ENCODE measurements at regions not wholly inside any gene's neighbourhood (a gene's known extent, or its start where the extent isn't known, plus 50 kb on each side); places are given as distances from the start of the nearest gene placed in this dataset.
"Not testable (repeated sequence)": the region's sequence is repeated elsewhere in the genome, so short reads cannot be mapped to it uniquely, and the experiment has no call there.

- DNase-seq (ENCODE audit: low read depth, low spot score): no peak
- H3K27ac ChIP-seq: peak overlapping the region; percentile 58
Observed at GRCh38 chr2:53087262-53087873, 680.2 kb upstream of the CHAC2 start.

- no peak for DNase-seq (ENCODE audit: low read depth, low spot score)
- H3K27ac ChIP-seq: no peak overlapping the region
Observed at GRCh38 chr2:53077413-53077812, 690.2 kb upstream of the CHAC2 start.

- no peak overlapping the region for H3K27ac ChIP-seq
- DNase-seq (ENCODE audit: low read depth, low spot score): no peak
Observed at GRCh38 chr2:53075760-53076159, 691.8 kb upstream of the CHAC2 start.

DNA sequence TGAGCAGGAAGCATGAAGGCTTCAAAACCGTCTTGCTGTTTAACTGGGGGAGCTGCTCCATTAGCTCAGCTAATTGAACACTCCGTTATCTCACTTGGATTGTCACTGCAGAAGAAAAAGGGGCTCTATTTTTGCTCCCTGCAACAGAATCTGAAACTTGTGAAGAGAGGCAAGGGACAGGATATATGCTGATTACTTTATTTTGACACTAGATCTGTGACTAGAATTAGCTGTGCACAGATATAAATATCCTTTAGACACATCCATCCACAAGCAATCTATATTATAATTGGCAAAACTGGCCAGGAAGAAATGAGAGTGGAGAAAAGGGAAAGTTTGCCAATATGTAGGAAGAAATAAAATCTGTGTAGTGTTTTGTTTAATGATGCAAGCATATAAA lies 700.1 kb upstream of the CHAC2 start:
- H3K27ac ChIP-seq: no peak overlapping the region
- no peak for DNase-seq (ENCODE audit: low read depth, low spot score)

DNA sequence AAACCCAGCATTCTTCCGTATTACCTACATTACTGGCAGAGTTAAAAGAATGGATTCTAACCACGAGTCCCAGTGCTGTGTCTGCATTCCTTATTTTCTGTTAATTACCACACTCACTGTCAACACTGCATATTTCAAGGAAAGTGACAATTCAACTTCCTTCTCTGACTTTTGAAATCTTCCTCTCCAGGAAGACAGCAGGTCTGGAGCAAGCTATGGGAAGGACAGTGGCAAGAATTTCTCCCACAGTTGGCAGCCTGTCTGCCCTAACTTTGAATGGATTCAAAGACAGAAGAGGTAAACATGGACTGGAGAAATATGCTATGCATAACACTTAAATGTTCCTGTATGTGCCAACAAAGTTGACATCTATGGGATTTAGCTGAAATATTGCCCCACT lies 700.5 kb upstream of the CHAC2 start:
- H3K27ac ChIP-seq: no peak overlapping the region
- DNase-seq (ENCODE audit: low read depth, low spot score): no peak

DNA sequence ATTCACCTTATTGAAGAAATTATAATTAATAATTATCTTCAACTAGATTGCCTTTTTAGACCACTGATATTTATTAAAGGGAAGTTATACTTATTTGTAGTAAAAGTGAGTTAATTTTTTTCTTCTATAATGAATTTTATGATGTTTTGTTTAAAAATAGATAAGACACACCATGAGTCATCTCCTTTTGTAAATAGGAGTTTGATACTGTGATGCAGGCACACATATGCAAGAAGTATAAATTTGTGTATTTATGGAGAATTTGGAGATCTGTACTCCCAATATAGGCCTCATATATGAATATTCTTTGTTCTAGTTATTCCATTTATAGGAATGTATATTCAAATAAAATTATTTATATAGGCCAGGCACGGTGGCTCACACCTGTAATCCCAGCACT lies 703.5 kb upstream of the CHAC2 start:
- no peak for DNase-seq (ENCODE audit: low read depth, low spot score)
- H3K27ac ChIP-seq: no peak overlapping the region

GRCh38 chr2:53058526-53058925 lies 709.1 kb upstream of the CHAC2 start:
- DNase-seq (ENCODE audit: low read depth, low spot score): peak; percentile 36
- H3K27ac ChIP-seq: peak overlapping the region; percentile 2

- H3K27ac ChIP-seq: no peak overlapping the region
- no peak for DNase-seq (ENCODE audit: low read depth, low spot score)
Observed at GRCh38 chr2:53053937-53054336, 713.7 kb upstream of the CHAC2 start.

DNA sequence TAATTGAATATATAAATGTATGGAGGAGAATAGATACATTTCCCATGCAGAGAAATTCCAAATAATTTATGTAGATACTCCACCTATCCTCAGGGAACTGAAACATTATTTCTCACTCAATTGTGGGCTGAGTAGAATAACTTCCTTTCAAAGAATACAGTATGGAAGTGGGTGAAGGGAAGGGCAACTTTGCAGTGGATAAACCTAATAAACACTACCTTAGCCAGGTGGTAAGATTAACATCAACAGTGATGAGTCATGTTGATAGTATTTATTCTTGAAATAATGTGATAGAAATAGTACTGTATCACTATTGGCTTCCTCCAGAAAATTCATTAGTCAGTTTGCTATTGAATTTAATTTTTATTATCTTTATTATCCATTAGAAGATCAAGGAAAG lies 716.4 kb upstream of the CHAC2 start:
- DNase-seq (ENCODE audit: low read depth, low spot score): no peak

DNA sequence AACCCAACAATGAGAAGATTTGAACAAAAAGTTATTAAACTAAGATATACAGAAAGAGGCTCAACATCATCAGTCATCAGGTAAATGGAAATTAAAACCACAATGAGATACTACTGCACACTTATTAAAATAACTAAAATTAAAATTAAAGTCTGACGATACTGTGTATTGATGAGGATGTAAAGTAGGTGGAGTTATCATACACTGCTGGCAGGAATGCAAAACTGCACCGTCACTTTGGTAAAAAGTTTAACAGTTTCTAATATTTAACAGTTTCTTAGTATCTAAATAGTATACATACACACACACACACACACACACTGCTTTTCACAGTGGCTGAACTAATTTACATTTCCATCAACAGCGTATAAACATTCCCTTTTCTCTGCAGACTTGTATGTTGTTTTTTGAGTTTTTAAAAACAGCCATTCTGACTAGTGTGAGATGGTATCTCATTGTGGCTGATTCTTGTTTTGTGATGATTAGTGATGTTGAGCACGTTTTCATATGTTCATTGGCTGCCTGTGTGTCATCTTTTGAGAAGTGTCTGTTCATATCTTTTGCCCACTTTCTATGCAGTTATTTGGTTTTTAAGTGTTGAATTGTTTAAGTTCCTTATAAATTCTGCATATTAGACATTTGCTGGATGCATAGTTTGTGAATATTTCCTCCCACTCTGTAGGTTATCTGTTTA lies 726.9 kb upstream of the CHAC2 start:
- H3K27ac ChIP-seq: no peak overlapping the region
- DNase-seq (ENCODE audit: low read depth, low spot score): no peak

More for the DNA sequence above, 716.4 kb upstream of the CHAC2 start:
- no peak overlapping the region for H3K27ac ChIP-seq

GRCh38 chr2:53036196-53036595 lies 731.4 kb upstream of the CHAC2 start:
- DNase-seq (ENCODE audit: low read depth, low spot score): no peak
- no peak overlapping the region for H3K27ac ChIP-seq

DNA sequence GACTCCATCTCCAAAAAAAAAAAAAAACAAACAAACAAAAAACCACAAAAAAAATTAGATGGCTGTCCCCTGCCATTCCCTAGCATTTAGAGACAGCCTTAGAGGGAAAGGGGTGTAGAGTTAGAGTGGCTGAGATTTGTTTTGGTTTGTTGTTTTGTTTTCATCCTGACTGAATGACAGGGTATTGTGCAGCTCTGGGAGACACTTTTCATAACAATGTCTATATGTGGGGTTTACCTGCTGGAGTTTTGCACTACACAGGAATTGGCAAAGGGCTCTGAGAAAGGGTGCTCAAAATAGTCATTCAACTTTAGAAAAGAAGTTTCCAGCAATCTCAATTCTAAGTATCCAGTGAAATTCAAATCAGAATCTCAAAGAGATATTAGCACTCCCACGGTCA lies 732.5 kb upstream of the CHAC2 start:
- H3K27ac ChIP-seq: no peak overlapping the region
- DNase-seq (ENCODE audit: low read depth, low spot score): no peak

GRCh38 chr2:53033411-53033810 lies 734.2 kb upstream of the CHAC2 start:
- H3K27ac ChIP-seq: no peak overlapping the region
- no peak for DNase-seq (ENCODE audit: low read depth, low spot score)

GRCh38 chr2:53028746-53029423 lies 738.7 kb upstream of the CHAC2 start:
- no peak overlapping the region for H3K27ac ChIP-seq
- no peak for DNase-seq (ENCODE audit: low read depth, low spot score)

- no peak overlapping the region for H3K27ac ChIP-seq
- DNase-seq (ENCODE audit: low read depth, low spot score): no peak
Observed at GRCh38 chr2:53028225-53028624, 739.4 kb upstream of the CHAC2 start.

DNA sequence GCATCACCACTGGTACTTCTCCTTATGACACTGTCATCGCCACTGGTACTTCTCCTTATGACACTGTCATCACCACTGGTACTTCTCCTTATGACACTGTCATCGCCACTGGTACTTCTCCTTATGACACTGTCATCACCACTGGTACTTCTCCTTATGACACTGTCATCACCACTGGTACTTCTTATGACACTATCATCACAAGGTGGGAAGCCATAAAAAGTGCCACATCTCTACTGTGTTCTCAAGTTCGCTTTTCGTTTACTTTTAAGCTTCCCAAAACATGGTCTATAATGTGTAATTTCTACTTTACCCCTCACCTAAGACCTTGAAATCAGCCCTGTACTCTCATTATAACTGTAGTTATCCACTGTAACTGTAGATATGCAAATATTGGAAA lies 745.4 kb upstream of the CHAC2 start:
- not testable (repeated sequence) for DNase-seq (ENCODE audit: low read depth, low spot score)

DNA sequence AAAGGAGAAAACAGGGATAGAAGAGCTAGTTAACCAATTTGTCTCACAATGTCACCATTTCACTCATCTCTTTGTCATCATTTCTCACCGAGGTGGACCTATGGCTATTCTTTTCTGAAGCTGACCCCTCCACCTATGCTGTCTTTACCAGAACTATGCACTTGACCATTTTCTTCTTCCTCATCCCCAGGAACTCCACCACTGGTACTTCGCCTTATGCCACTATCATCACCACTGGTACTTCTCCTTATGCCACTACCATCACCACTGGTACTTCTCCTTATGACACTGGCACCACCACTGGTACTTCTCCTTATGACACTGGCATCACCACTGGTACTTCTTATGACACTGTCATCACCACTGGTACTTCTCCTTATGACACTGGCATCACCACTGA lies 745.8 kb upstream of the CHAC2 start:
- DNase-seq (ENCODE audit: low read depth, low spot score): no peak
- no peak overlapping the region for H3K27ac ChIP-seq

More for the DNA sequence above, 745.4 kb upstream of the CHAC2 start:
- not testable (repeated sequence) for H3K27ac ChIP-seq

DNA sequence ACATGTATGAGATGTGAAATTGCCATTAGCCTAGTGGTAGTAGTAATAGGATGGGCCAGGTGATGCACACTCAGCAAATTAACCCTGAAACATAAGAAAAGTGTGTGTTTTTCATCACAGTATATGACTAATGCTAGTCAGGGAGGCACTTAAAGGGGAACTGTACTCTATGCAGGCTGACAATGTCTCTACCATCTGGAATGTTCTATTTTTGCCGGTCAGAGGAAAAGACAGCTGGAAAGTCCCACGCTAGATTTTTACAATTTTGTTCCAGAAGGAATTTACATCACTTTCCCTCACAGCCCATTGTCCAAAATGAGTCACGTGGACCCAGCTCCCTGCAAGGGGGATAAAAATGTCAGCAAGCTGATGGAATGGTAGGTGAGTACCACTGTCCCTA lies 746.3 kb upstream of the CHAC2 start:
- no peak for DNase-seq (ENCODE audit: low read depth, low spot score)
- no peak overlapping the region for H3K27ac ChIP-seq

DNA sequence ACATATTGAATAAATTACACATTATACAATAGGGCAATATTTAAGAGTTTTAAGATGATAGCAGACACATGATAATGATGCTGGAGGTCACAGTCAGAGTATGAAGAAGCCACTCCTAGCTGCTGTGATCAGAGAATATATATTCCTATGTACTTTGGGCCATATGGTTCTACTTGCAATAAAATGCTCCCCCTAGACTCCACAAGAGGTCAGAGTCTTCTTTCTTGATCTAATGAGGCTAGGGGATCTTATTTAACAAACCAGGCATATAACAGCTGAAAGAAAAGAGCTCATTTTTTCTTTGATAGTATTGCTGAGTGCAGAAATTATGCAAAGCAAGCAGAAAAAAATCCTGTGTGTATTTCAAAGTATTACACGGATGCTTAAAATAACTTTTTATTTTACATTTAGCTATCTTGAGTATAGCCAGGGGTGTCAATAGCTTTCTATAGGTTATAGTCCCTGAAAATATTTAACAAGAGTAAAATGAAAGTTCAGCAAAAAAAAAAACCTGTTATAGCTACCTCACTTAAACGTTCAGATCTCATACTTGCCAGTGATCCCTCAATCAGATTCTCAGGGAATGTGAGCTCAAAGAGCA lies 748.7 kb upstream of the CHAC2 start:
- no peak for DNase-seq (ENCODE audit: low read depth, low spot score)
- H3K27ac ChIP-seq: no peak overlapping the region

GRCh38 chr2:53006980-53007379 lies 760.6 kb upstream of the CHAC2 start:
- DNase-seq (ENCODE audit: low read depth, low spot score): no peak
- no peak overlapping the region for H3K27ac ChIP-seq

- no peak for DNase-seq (ENCODE audit: low read depth, low spot score)
- H3K27ac ChIP-seq: no peak overlapping the region
Observed at GRCh38 chr2:53004413-53004812, 763.2 kb upstream of the CHAC2 start.
